RCC 7860 (cell line): ENCODE measurements at regions not wholly inside any gene's neighbourhood (a gene's known extent, or its start where the extent isn't known, plus 50 kb on each side); places are given as distances from the start of the nearest gene placed in this dataset.
A peak's percentile ranks its signal among the peaks of the same experiment; 100 is the strongest.
"Not testable (repeated sequence)": the region's sequence is repeated elsewhere in the genome, so short reads cannot be mapped to it uniquely, and the experiment has no call there.

Experiments used
- DNase-seq: peaks from one replicate; pipeline ENCODE4 v3.0.0-alpha.2; 2015; ENCODE audit warnings: low spot score
- FAIRE-seq: peaks from 2 replicates; lab custom pipeline; 2012; peaks lifted over from hg19 to GRCh38; lab: Jason Lieb, UNC

- FAIRE-seq (no peak), DNase-seq (no peak)
Measured at GRCh38 chr20:57785720-57786119, 75.9 kb upstream of the PMEPA1 start.

GRCh38 chr20:57785061-57785460 lies 75.2 kb upstream of the PMEPA1 start:
- no peak for FAIRE-seq

GRCh38 chr20:57783956-57784837 lies 74.4 kb upstream of the PMEPA1 start:
- FAIRE-seq: no peak

More at GRCh38 chr20:57785061-57785460, 75.2 kb upstream of the PMEPA1 start:
- DNase-seq: no peak

GRCh38 chr20:57783196-57783595 lies 73.4 kb upstream of the PMEPA1 start:
- no peak for DNase-seq
- FAIRE-seq: no peak

More at GRCh38 chr20:57783956-57784837, 74.4 kb upstream of the PMEPA1 start:
- DNase-seq: no peak

- DNase-seq: no peak
- FAIRE-seq: no peak
Measured at GRCh38 chr20:57782631-57783041, 72.8 kb upstream of the PMEPA1 start.

- DNase-seq (no peak), FAIRE-seq (no peak)
Measured at GRCh38 chr20:57781901-57782300, 72.1 kb upstream of the PMEPA1 start.

GRCh38 chr20:57780906-57781305 lies 71.1 kb upstream of the PMEPA1 start:
- no peak for DNase-seq
- no peak for FAIRE-seq

- no peak for FAIRE-seq
Measured at GRCh38 chr20:57780398-57780797, 70.6 kb upstream of the PMEPA1 start.

GRCh38 chr20:57779401-57780003 lies 69.7 kb upstream of the PMEPA1 start:
- DNase-seq (no peak), FAIRE-seq (no peak)

More at GRCh38 chr20:57780398-57780797, 70.6 kb upstream of the PMEPA1 start:
- no peak for DNase-seq

- DNase-seq (no peak), FAIRE-seq (no peak)
Measured at GRCh38 chr20:57777911-57778310, 68.1 kb upstream of the PMEPA1 start.

- no peak for DNase-seq
- FAIRE-seq: no peak
Measured at GRCh38 chr20:57774951-57775350, 65.1 kb upstream of the PMEPA1 start.

GRCh38 chr20:57774111-57774880 lies 64.5 kb upstream of the PMEPA1 start:
- no peak for FAIRE-seq
- DNase-seq: no peak

- FAIRE-seq (no peak), DNase-seq (no peak)
Measured at GRCh38 chr20:57773059-57773815, 63.4 kb upstream of the PMEPA1 start.

- FAIRE-seq (peak; percentile 86), DNase-seq (peak; percentile 92)
Measured at GRCh38 chr20:57772349-57772964, 62.6 kb upstream of the PMEPA1 start.

GRCh38 chr20:57770852-57771720 lies 61.3 kb upstream of the PMEPA1 start:
- DNase-seq (no peak), FAIRE-seq (no peak)

- DNase-seq, FAIRE-seq: not testable (repeated sequence)
Measured at GRCh38 chr20:57770401-57770800, 60.6 kb upstream of the PMEPA1 start.

- no peak for FAIRE-seq
- DNase-seq: peak; percentile 67
Measured at GRCh38 chr20:57769756-57770155, 59.9 kb upstream of the PMEPA1 start.

GRCh38 chr20:57768519-57768918 lies 58.7 kb upstream of the PMEPA1 start:
- no peak for FAIRE-seq
- no peak for DNase-seq

GRCh38 chr20:57767441-57767840 lies 57.6 kb upstream of the PMEPA1 start:
- FAIRE-seq (no peak), DNase-seq (no peak)
